H1 (cell line): ENCODE measurements at regions not wholly inside any gene's neighbourhood (a gene's known extent, or its start where the extent isn't known, plus 50 kb on each side); places are given as distances from the start of the nearest gene placed in this dataset.

Experiments used
- FOSL1 ChIP-seq: IDR thresholded peaks from 2 replicates; pipeline ENCODE4 v1.6.1; 2011; ENCODE audit warnings: mild to moderate bottlenecking, low read depth, low read length, moderate library complexity; ENCODE audit not compliant: insufficient read depth
- NANOG ChIP-seq: IDR thresholded peaks from 2 replicates; pipeline ENCODE4 v1.6.1; 2011; ENCODE audit warnings: low read length, low read depth, mild to moderate bottlenecking, inconsistent platforms; ENCODE audit not compliant: insufficient read depth, poor library complexity, severe bottlenecking

GRCh38 chr5:113866763-113867162, 353.3 kb downstream of the YTHDC2 start (continued):
- TF ChIP-seq NANOG (no peak), FOSL1 (no peak)
